IMR-90 (cell line): ENCODE measurements at regions not wholly inside any gene's neighbourhood (a gene's known extent, or its start where the extent isn't known, plus 50 kb on each side); places are given as distances from the start of the nearest gene placed in this dataset.

Experiments used
- ATAC-seq: fragments of 200-7000 bp; cut with Tn5 transposase; 2 replicates; pipeline ENCODE4 v1.9.1; 2020; ENCODE audit warnings: low read depth, mild to moderate bottlenecking, moderate library complexity
- BruUV-seq: library from RNA; stranded (reverse); fragments of 400-500 nt; replicated peaks from 2 replicates; lab custom pipeline; 2021; lab: Mats Ljungman, UMichigan
- CTCF ChIA-PET: fragments of 300-600 bp; formaldehyde crosslinking; extraction: SDS; loops from one replicate; lab custom pipeline; 2021; ENCODE audit warnings: antibody characterized with exemption; lab: Yijun Ruan, JAX
- POLR2A ChIA-PET: fragments of 300-600 bp; sonication (Branson Sonifier 250); formaldehyde crosslinking; loops from one replicate; lab custom pipeline; 2022; ENCODE audit warnings: antibody characterized with exemption; ENCODE audit not compliant: unreplicated experiment; lab: Charles Lee
- DNase-seq: peaks from one replicate; pipeline ENCODE4 v3.0.0; 2013
- H2AFZ ChIP-seq: replicated peaks from 2 replicates; pipeline ENCODE3; 2013; ENCODE audit warnings: low read length, mild to moderate bottlenecking; ENCODE audit not compliant: poor library complexity
- H2AK5ac ChIP-seq: 2 replicates; pipeline ENCODE4 v1.6.1; 2013; ENCODE audit warnings: low read depth, low read length, inconsistent platforms
- H2AK9ac ChIP-seq: replicated peaks from 2 replicates; pipeline ENCODE3; 2013; ENCODE audit warnings: mild to moderate bottlenecking, low read depth, low read length, moderate library complexity; ENCODE audit not compliant: poor library complexity
- H2BK120ac ChIP-seq: 2 replicates; pipeline ENCODE4 v1.6.1; 2013; ENCODE audit warnings: low read depth, low read length, inconsistent platforms
- H2BK15ac ChIP-seq: 3 replicates; pipeline ENCODE4 v1.6.1; 2013; ENCODE audit warnings: low read depth, low read length, inconsistent platforms
- H2BK20ac ChIP-seq: 2 replicates; pipeline ENCODE4 v1.6.1; 2013; ENCODE audit warnings: low read depth, mild to moderate bottlenecking, inconsistent platforms, low read length, moderate library complexity
- H2BK5ac ChIP-seq: 2 replicates; pipeline ENCODE4 v1.6.1; 2013; ENCODE audit warnings: mild to moderate bottlenecking, low read depth, low read length, inconsistent platforms; ENCODE audit not compliant: poor library complexity, severe bottlenecking
- H3K14ac ChIP-seq: replicated peaks from 2 replicates; pipeline ENCODE4 v1.6.1; 2013; ENCODE audit warnings: low read depth, low read length, inconsistent platforms
- H3K18ac ChIP-seq: 2 replicates; pipeline ENCODE4 v1.6.1; 2013; ENCODE audit warnings: low read depth, low read length, control low read depth
- H3K23ac ChIP-seq: 2 replicates; pipeline ENCODE4 v1.6.1; 2013; ENCODE audit warnings: low read depth, low read length, inconsistent platforms
- H3K27ac ChIP-seq: 2 replicates; pipeline ENCODE4 v1.5.1; 2013; ENCODE audit warnings: mild to moderate bottlenecking, control low read depth, low read length; ENCODE audit not compliant: insufficient read depth
- H3K27me3 ChIP-seq: 2 replicates; pipeline ENCODE4 v1.6.1; 2013; ENCODE audit warnings: low read length; ENCODE audit not compliant: control insufficient read depth, insufficient read depth
- H3K36me3 ChIP-seq: 2 replicates; pipeline ENCODE4 v1.6.1; 2013; ENCODE audit warnings: low read length, mixed read lengths; ENCODE audit not compliant: control insufficient read depth, insufficient read depth
- H3K4ac ChIP-seq: 2 replicates; pipeline ENCODE4 v1.6.1; 2013; ENCODE audit warnings: low read depth, low read length, inconsistent platforms
- H3K4me1 ChIP-seq: 2 replicates; pipeline ENCODE4 v1.6.1; 2013; ENCODE audit warnings: low read length, mixed read lengths; ENCODE audit not compliant: control insufficient read depth, insufficient read depth
- H3K4me2 ChIP-seq: 2 replicates; pipeline ENCODE4 v1.6.1; 2013; ENCODE audit warnings: low read depth, mild to moderate bottlenecking, control low read depth, low read length, moderate library complexity
- H3K4me3 ChIP-seq: 2 replicates; pipeline ENCODE4 v1.5.1; 2013; ENCODE audit warnings: low read depth, mild to moderate bottlenecking, control low read depth, low read length, moderate library complexity; ENCODE audit not compliant: insufficient read depth
- H3K56ac ChIP-seq: 2 replicates; pipeline ENCODE4 v1.6.1; 2013; ENCODE audit warnings: low read length, inconsistent platforms; ENCODE audit not compliant: insufficient read depth; ENCODE audit errors: extremely low read depth
- H3K79me1 ChIP-seq, 2 experiments: 2 replicates each; pipeline ENCODE4 v1.6.1; 2013; ENCODE audit warnings: low read length in 2 of 2, inconsistent platforms in 1 of 2, low read depth in 1 of 2
- H3K9ac ChIP-seq: 2 replicates; pipeline ENCODE4 v1.6.1; 2013; ENCODE audit warnings: low read depth, low read length, control low read depth
- H3K9me1 ChIP-seq: 2 replicates; pipeline ENCODE4 v1.6.1; 2013; ENCODE audit warnings: low read length, inconsistent platforms; ENCODE audit not compliant: insufficient read depth
- H3K9me3 ChIP-seq: 2 replicates; pipeline ENCODE4 v1.6.1; 2013; ENCODE audit warnings: low read length; ENCODE audit not compliant: control insufficient read depth, insufficient read depth
- H4K20me1 ChIP-seq: 2 replicates; pipeline ENCODE4 v1.6.1; 2013; ENCODE audit warnings: low read length, inconsistent platforms; ENCODE audit not compliant: insufficient read depth
- H4K5ac ChIP-seq: 2 replicates; pipeline ENCODE4 v1.6.1; 2013; ENCODE audit warnings: mild to moderate bottlenecking, low read depth, low read length, control low read depth
- H4K8ac ChIP-seq, 2 experiments: 2 replicates each; pipeline ENCODE4 v1.6.1; 2013; ENCODE audit warnings: low read depth in 2 of 2, low read length in 2 of 2, control low read depth in 1 of 2, inconsistent platforms in 1 of 2
- H4K91ac ChIP-seq: 2 replicates; pipeline ENCODE4 v1.6.1; 2013; ENCODE audit warnings: low read depth, low read length, inconsistent platforms; ENCODE audit not compliant: insufficient read depth
- BHLHE40 ChIP-seq: fragments of 150-350 bp; IDR thresholded peaks from 2 replicates; pipeline ENCODE4 v1.6.1; 2016; ENCODE audit warnings: mild to moderate bottlenecking, low read depth, low read length
- CEBPB ChIP-seq: IDR thresholded peaks from 2 replicates; pipeline ENCODE4 v1.6.1; 2012; ENCODE audit warnings: low read depth, low read length, improper control_type of control experiment
- FOS ChIP-seq: fragments of 150-350 bp; IDR thresholded peaks from 2 replicates; pipeline ENCODE4 v1.6.1; 2016; ENCODE audit warnings: low read depth, low read length
- MAFK ChIP-seq: IDR thresholded peaks from 2 replicates; pipeline ENCODE4 v1.6.1; 2012; ENCODE audit warnings: low read depth, low read length, improper control_type of control experiment
- MAZ ChIP-seq: IDR thresholded peaks from 2 replicates; pipeline ENCODE4 v1.6.1; 2012; ENCODE audit warnings: low read depth, mild to moderate bottlenecking, low read length, improper control_type of control experiment, moderate library complexity, borderline replicate concordance
- MXI1 ChIP-seq: IDR thresholded peaks from 2 replicates; pipeline ENCODE4 v1.6.1; 2012; ENCODE audit warnings: low read depth, mild to moderate bottlenecking, low read length, moderate library complexity, borderline replicate concordance
- POLR2A ChIP-seq: IDR thresholded peaks from 2 replicates; pipeline ENCODE4 v1.6.1; 2012; ENCODE audit warnings: mild to moderate bottlenecking, low read depth, low read length
- RAD21 ChIP-seq: IDR thresholded peaks from 2 replicates; pipeline ENCODE4 v1.6.1; 2012; ENCODE audit warnings: low read length, improper control_type of control experiment
- RCOR1 ChIP-seq: IDR thresholded peaks from 2 replicates; pipeline ENCODE4 v1.6.1; 2012; ENCODE audit warnings: mild to moderate bottlenecking, low read length, improper control_type of control experiment; ENCODE audit not compliant: insufficient replicate concordance
- RFX5 ChIP-seq: IDR thresholded peaks from 2 replicates; pipeline ENCODE4 v1.8.0; 2012; ENCODE audit warnings: low read depth, mild to moderate bottlenecking, low read length, moderate library complexity
- SMC3 ChIP-seq: fragments of 150-350 bp; IDR thresholded peaks from 2 replicates; pipeline ENCODE4 v1.6.1; 2016; ENCODE audit warnings: low read depth, mild to moderate bottlenecking, antibody characterized with exemption, low read length, moderate library complexity
- USF2 ChIP-seq: fragments of 150-350 bp; IDR thresholded peaks from 2 replicates; pipeline ENCODE4 v1.6.1; 2017; ENCODE audit warnings: mild to moderate bottlenecking, antibody characterized with exemption, low read length, low read depth
- WGBS, 2 experiments: methylation state at CpG; one replicate each; pipeline versions ENCODE4 v1.1.5 to v1.1.7; 2013; ENCODE audit warnings: missing lambda C conversion rate in 2 of 2; ENCODE audit not compliant: insufficient read length in 1 of 2; ENCODE audit errors: extremely low coverage in 2 of 2; 5-methylcytosine and 5-hydroxymethylcytosine counted together
- dilution Hi-C: fragments of 300-500 bp; cut with HindIII; formaldehyde crosslinking; loops from one replicate; pipeline ENCODE4 v1.14.3; 2018; ENCODE audit warnings: low sequenced_read_pairs; ENCODE audit not compliant: unreplicated experiment
- in situ Hi-C: fragments of 300-500 bp; cut with MboI; formaldehyde crosslinking; loops from 3 replicates; pipeline ENCODE4 v1.14.3; 2019; ENCODE audit warnings: low sequenced_read_pairs, inconsistent platforms, mixed read lengths
- intact Hi-C: fragments of 100-400 bp; cut with micrococcal nuclease; formaldehyde crosslinking; loops from 2 replicates; pipeline ENCODE4 v1.10.0; 2022
- TF ChIP-seq, protein P1 (sequence below): conservative IDR thresholded peaks from 2 replicates; pipeline ENCODE4 v1.5.1; 2012; ENCODE audit warnings: mild to moderate bottlenecking, low read depth, low read length, improper control_type of control experiment

GRCh38 chr6:139923964-139924475 lies 549.6 kb upstream of the CITED2 start (continued):
- TF ChIP-seq, protein P1, sequence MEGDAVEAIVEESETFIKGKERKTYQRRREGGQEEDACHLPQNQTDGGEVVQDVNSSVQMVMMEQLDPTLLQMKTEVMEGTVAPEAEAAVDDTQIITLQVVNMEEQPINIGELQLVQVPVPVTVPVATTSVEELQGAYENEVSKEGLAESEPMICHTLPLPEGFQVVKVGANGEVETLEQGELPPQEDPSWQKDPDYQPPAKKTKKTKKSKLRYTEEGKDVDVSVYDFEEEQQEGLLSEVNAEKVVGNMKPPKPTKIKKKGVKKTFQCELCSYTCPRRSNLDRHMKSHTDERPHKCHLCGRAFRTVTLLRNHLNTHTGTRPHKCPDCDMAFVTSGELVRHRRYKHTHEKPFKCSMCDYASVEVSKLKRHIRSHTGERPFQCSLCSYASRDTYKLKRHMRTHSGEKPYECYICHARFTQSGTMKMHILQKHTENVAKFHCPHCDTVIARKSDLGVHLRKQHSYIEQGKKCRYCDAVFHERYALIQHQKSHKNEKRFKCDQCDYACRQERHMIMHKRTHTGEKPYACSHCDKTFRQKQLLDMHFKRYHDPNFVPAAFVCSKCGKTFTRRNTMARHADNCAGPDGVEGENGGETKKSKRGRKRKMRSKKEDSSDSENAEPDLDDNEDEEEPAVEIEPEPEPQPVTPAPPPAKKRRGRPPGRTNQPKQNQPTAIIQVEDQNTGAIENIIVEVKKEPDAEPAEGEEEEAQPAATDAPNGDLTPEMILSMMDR, result no peak

GRCh38 chr6:139922236-139922635 lies 547.8 kb upstream of the CITED2 start:
- no peak overlapping the region for H3K18ac ChIP-seq
- peaks cover 10% of the 10 kb centered on the region for H3K9me1 ChIP-seq
- H3K4me1 ChIP-seq, result peaks cover 10% of the 10 kb centered on the region
- H3K4me2 ChIP-seq, result no peak overlapping the region
- H2BK15ac ChIP-seq, result no peak overlapping the region
- H3K4ac ChIP-seq, result no peak overlapping the region
- no peak overlapping the region for H2AFZ ChIP-seq
- no peak overlapping the region for H2BK120ac ChIP-seq
- H4K5ac ChIP-seq, result no peak overlapping the region
- H3K4me3 ChIP-seq, result no peak overlapping the region
- ATAC-seq, result no peak
- intact Hi-C loops (no loop called here), in situ Hi-C loops (no loop called here), dilution Hi-C loops (no loop called here)
- no peaks in the 10 kb centered on the region for H4K20me1 ChIP-seq
- H3K56ac ChIP-seq, result no peak overlapping the region
- no peak overlapping the region for H2AK5ac ChIP-seq
- DNase-seq, result no peak
- CTCF ChIA-PET, result no interaction called here
- H3K9ac ChIP-seq, result no peak overlapping the region
- H4K8ac ChIP-seq, result no peak overlapping the region
- H2AK9ac ChIP-seq, result no peak overlapping the region
- H3K79me1 ChIP-seq, result no peaks in the 10 kb centered on the region
- H2BK20ac ChIP-seq, result no peak overlapping the region
- no peaks in the 10 kb centered on the region for H3K27me3 ChIP-seq
- H3K14ac ChIP-seq, result no peak overlapping the region
- H3K9me3 ChIP-seq, result no peaks in the 10 kb centered on the region
- H3K27ac ChIP-seq, result no peak overlapping the region
- no peak overlapping the region for H2BK5ac ChIP-seq
- no peak overlapping the region for H4K91ac ChIP-seq
- POLR2A ChIA-PET, result no interaction called here
- no TSS peak for BruUV-seq
- WGBS, 2 experiments, result 100% methylated on average over 1 of the region's 4 CpGs; no CpG with 5 or more reads in 1 of the 2 experiments
- H3K36me3 ChIP-seq, result no peaks in the 10 kb centered on the region
- H3K23ac ChIP-seq, result no peak overlapping the region
- TF ChIP-seq MAZ, result no peak
- TF ChIP-seq FOS, result no peak
- no peak for TF ChIP-seq CEBPB
- no peak for TF ChIP-seq SMC3
- no peak for TF ChIP-seq BHLHE40
- no peak for TF ChIP-seq MXI1
- TF ChIP-seq MAFK, result no peak
- no peak for TF ChIP-seq POLR2A
- TF ChIP-seq RCOR1, result no peak
- TF ChIP-seq RAD21, result no peak
- TF ChIP-seq RFX5, result no peak
- TF ChIP-seq, protein P1, result no peak
- no peak for TF ChIP-seq USF2
